Sigmoid colon (tissue), 4 donors: ENCODE measurements at regions not wholly inside any gene's neighbourhood (a gene's known extent, or its start where the extent isn't known, plus 50 kb on each side); places are given as distances from the start of the nearest gene placed in this dataset.

Experiments
- CTCF ChIP-seq, 4 experiments: fragments of 450-650 bp in 3 of 4; fragments of 200-600 bp in 1 of 4; IDR thresholded peaks; one replicate each; pipeline ENCODE4 v1.5.1; 2016 to 2019; ENCODE audit warnings: antibody characterized with exemption in 4 of 4, mild to moderate bottlenecking in 3 of 4, moderate library complexity in 2 of 4
- EP300 ChIP-seq, 4 donors: sonication (generic); formaldehyde crosslinking; IDR thresholded peaks; one replicate each; pipeline ENCODE4 v1.6.1; 2017; ENCODE audit warnings: antibody characterized with exemption in 4 of 4
- POLR2AphosphoS5 ChIP-seq, 4 donors: sonication (generic); formaldehyde crosslinking; IDR thresholded peaks; one replicate each; pipeline ENCODE4 v1.6.1; 2017; ENCODE audit warnings: antibody characterized with exemption in 4 of 4

DNA sequence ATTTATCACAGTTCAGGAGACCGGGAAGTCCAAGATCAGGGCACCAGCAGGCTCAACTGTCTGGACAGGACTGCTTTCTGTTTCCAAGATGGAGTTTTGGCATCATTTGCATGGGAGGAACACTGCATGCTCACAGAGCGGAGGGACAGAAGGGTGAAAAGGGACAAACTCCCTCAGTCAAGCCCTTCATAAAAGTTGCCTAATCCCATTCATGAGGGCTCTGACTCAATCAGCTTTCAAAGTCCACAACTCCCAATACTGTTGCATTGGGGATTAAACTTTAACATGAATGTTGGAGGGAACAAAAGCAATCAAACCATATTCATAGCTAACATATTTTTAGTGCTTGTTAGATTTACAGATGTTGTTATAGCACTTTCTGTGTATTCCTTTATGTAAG lies 158.9 kb upstream of the MAD2L1 start:
- TF ChIP-seq POLR2AphosphoS5 (IDR thresholded peaks at IDR 0.05) (no peak), CTCF (IDR thresholded peaks at IDR 0.05) (no peak), EP300 (IDR thresholded peaks at IDR 0.05) (no peak)
